A673 (cell line): ENCODE measurements at regions not wholly inside any gene's neighbourhood (a gene's known extent, or its start where the extent isn't known, plus 50 kb on each side); places are given as distances from the start of the nearest gene placed in this dataset.

Experiments used
- BruUV-seq: library from RNA; stranded (reverse); fragments of 400-500 nt; replicated peaks from 2 replicates; lab custom pipeline; 2021; lab: Mats Ljungman, UMichigan
- CTCF ChIA-PET: fragments of 300-600 bp; sonication (Branson Sonifier 250); formaldehyde crosslinking; loops from one replicate; lab custom pipeline; 2022; ENCODE audit warnings: antibody characterized with exemption; lab: Charles Lee
- POLR2A ChIA-PET: fragments of 300-600 bp; sonication (Branson Sonifier 250); formaldehyde crosslinking; loops from one replicate; lab custom pipeline; 2022; ENCODE audit warnings: antibody characterized with exemption; ENCODE audit not compliant: low non-redundant PET; lab: Charles Lee
- DNase-seq: peaks from one replicate; pipeline ENCODE4 v3.0.0-alpha.2; 2015; ENCODE audit warnings: low spot score
- H3K27ac ChIP-seq: fragments of 200-600 bp; sonication (generic); 2 replicates; pipeline ENCODE4 v1.5.1; 2016; ENCODE audit warnings: mixed run types, low read depth, mild to moderate bottlenecking, mixed read lengths, antibody characterized with exemption, low read length; ENCODE audit not compliant: poor library complexity, severe bottlenecking
- H3K27me3 ChIP-seq: fragments of 200-600 bp; sonication (generic); replicated peaks from 2 replicates; pipeline ENCODE4 v1.6.1; 2017; ENCODE audit warnings: mixed run types, low read depth, mild to moderate bottlenecking, mixed read lengths, antibody characterized with exemption, low read length; ENCODE audit not compliant: insufficient read depth, poor library complexity
- H3K36me3 ChIP-seq: fragments of 200-600 bp; sonication (generic); 2 replicates; pipeline ENCODE4 v1.6.1; 2016; ENCODE audit warnings: mixed run types, mild to moderate bottlenecking, mixed read lengths, antibody characterized with exemption, low read length; ENCODE audit not compliant: insufficient read depth, poor library complexity, severe bottlenecking
- H3K4me1 ChIP-seq: fragments of 200-600 bp; sonication (generic); 2 replicates; pipeline ENCODE4 v1.6.1; 2017; ENCODE audit warnings: mixed run types, mild to moderate bottlenecking, mixed read lengths, antibody characterized with exemption, low read length; ENCODE audit not compliant: insufficient read depth, poor library complexity, severe bottlenecking
- H3K4me3 ChIP-seq: fragments of 200-600 bp; sonication (generic); 2 replicates; pipeline ENCODE4 v1.5.1; 2016; ENCODE audit warnings: low read depth, mixed run types, mild to moderate bottlenecking, mixed read lengths, low read length; ENCODE audit not compliant: poor library complexity, severe bottlenecking
- H3K9me3 ChIP-seq: fragments of 200-600 bp; sonication (generic); 2 replicates; pipeline ENCODE4 v1.6.1; 2016; ENCODE audit warnings: mixed run types, low read depth, mild to moderate bottlenecking, mixed read lengths, antibody characterized with exemption, low read length; ENCODE audit not compliant: poor library complexity, severe bottlenecking
- CTCF ChIP-seq: fragments of 300-800, 200-600 bp; sonication (generic); conservative IDR thresholded peaks from 2 replicates; pipeline ENCODE4 v1.5.1; 2017; ENCODE audit warnings: low read depth, mild to moderate bottlenecking, antibody characterized with exemption, low read length, moderate library complexity, mixed read lengths
- EZH2 ChIP-seq: fragments of 200-600 bp; sonication (generic); IDR thresholded peaks from 2 replicates; pipeline ENCODE4 v1.6.1; 2017; ENCODE audit warnings: borderline replicate concordance, low read depth, mild to moderate bottlenecking, mixed read lengths, antibody characterized with exemption, low read length; ENCODE audit not compliant: poor library complexity, severe bottlenecking
- intact Hi-C: fragments of 100-400 bp; cut with micrococcal nuclease; formaldehyde crosslinking; loops from one replicate; pipeline ENCODE4 v1.10.0; 2022; ENCODE audit not compliant: unreplicated experiment

- POLR2A ChIA-PET = no interaction called here
- DNase-seq = no peak
- no TSS peak for BruUV-seq
- Histone ChIP-seq H3K9me3 (no peaks in the 10 kb centered on the region), H3K36me3 (no peaks in the 10 kb centered on the region), H3K27ac (no peak overlapping the region), H3K27me3 (no peaks in the 10 kb centered on the region), H3K4me1 (no peaks in the 10 kb centered on the region), H3K4me3 (no peak overlapping the region)
- no peak for TF ChIP-seq CTCF
- no peak for TF ChIP-seq EZH2
- CTCF ChIA-PET = no interaction called here
- intact Hi-C loops = no loop called here
These were observed 133.8 kb upstream of the TACR3 start for GRCh38 chr4:103853627-103854026.

GRCh38 chr4:103853146-103853545 lies 133.4 kb upstream of the TACR3 start:
- H3K36me3 ChIP-seq = no peaks in the 10 kb centered on the region
- no peaks in the 10 kb centered on the region for H3K4me1 ChIP-seq
- BruUV-seq = no TSS peak
- no peaks in the 10 kb centered on the region for H3K9me3 ChIP-seq
- no peak overlapping the region for H3K27ac ChIP-seq
- no peak overlapping the region for H3K4me3 ChIP-seq
- DNase-seq = no peak
- CTCF ChIA-PET = no interaction called here
- TF ChIP-seq CTCF (no peak), EZH2 (no peak)
- intact Hi-C loops = no loop called here
- H3K27me3 ChIP-seq = no peaks in the 10 kb centered on the region
- POLR2A ChIA-PET = no interaction called here

- Histone ChIP-seq H3K4me1 (no peaks in the 10 kb centered on the region), H3K36me3 (no peaks in the 10 kb centered on the region), H3K27me3 (no peaks in the 10 kb centered on the region), H3K4me3 (no peak overlapping the region), H3K27ac (no peak overlapping the region), H3K9me3 (no peaks in the 10 kb centered on the region)
- intact Hi-C loops = no loop called here
- ChIA-PET CTCF (no interaction called here), POLR2A (no interaction called here)
- no peak for TF ChIP-seq CTCF
- no peak for TF ChIP-seq EZH2
- no TSS peak for BruUV-seq
- DNase-seq = no peak
These were observed 125.3 kb upstream of the TACR3 start for GRCh38 chr4:103845075-103845474.
